NCI-H2227 treated with DMSO at 0.1 percent for 48 hours (cell line): ENCODE measurements at regions not wholly inside any gene's neighbourhood (a gene's known extent, or its start where the extent isn't known, plus 50 kb on each side); places are given as distances from the start of the nearest gene placed in this dataset.

ENCODE experiments used
- DNase-seq: peaks from one replicate; lab custom pipeline; 2025; lab: John Stamatoyannopoulos, UW

DNA sequence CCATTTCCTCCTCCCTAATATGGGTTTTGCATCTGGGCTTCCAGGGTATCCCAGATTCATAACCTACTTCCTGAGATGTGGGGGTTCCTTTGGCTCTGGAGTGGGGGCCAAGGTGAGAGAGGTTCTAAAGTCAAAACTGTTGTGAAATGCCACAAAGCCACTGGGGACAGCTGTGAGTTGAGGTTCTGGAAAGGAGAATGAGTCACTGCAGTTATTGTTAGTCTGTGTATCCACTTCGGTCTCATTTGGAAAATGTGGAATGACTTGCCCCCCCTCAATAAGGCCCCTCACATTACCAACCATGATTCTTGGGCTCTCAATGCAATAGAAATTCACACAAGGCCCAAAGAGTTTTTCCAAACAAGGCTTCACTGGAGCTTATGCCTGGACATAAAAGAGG, 51.1 kb upstream of the LGALSL start:
- no peak for DNase-seq

DNA sequence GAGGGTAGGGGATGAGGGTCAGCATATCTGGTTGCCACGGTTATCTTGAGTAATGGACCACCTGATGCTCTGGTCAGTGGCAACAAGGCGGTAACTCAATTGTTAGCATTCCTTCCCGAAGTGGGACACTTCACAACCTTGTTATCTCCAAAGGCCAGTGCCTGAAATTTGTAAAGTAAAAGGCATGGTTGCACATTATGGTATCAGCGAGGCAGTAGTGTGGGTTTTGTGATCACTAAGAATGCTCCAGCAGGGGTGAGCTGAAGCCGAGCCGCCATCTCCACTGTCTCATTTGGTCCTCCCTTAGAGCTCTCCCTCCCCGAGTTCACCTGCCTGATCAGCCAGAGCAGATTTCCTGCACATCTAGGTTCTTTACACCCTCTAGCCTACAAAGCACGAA, 50.5 kb upstream of the LGALSL start:
- no peak for DNase-seq

DNA sequence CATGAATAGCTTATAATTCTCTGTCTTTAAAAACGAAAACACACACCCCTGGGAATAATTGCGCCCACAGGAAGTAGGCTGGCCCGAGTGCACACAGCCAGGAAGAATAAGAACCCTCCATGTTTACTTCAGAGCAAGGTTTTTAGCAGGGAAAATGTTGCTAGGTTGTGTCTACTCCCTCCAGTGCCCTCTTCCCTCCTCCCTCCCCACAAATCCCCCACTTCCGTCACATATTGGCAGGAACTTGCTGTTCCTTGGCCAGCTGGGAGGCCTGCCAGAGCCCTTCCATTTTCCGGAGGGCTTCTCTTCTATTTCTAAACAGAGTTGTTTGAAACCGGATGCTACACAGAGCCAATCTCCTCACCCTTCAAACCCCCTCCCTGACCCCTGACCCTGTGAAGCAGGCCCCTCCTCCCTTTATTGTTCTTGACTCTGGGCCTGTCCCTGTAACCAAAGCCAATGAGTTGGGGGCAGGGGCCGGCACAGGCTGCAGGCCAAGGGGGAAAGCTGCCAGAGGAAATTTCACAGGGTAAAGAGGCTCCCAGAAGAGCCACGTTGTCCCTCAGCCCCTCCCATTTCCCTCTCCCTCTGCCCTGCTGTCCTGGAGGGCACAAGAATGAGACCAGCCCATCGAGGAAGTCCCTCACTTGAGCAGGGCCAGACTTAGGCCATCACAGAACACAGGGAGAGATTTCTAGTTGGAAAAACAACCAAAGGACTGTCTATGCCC, 49.8 kb upstream of the LGALSL start:
- DNase-seq = no peak
